ENCODE measurements at regions not wholly inside any gene's neighbourhood (a gene's known extent, or its start where the extent isn't known, plus 50 kb on each side); places are given as distances from the start of the nearest gene placed in this dataset.

DNA sequence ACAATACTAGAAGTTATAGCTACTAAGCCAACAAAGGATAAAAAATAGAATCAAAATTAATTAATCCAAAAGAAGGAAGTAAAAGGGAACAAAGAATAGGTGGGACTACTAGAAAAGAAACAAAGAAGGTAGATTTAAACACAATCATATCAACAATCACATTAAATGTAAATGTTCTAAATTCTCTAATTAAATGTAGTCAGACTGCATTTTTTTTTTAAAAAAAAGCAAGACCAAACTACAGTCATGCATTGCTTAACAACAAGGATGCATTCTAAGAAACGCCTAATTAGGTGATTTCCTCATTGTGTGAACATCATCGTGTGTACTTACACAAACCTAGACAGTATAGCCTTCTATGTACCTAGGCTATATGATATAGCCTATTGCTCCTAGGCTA is 59.7 kb upstream of the ADAM23 start:
- TF ChIP-seq YY1 (IDR thresholded peaks at IDR 0.05; ENCODE audit: insufficient read depth, insufficient read length) = no peak
- no peak for TF ChIP-seq ZNF274 (IDR thresholded peaks at IDR 0.05; ENCODE audit: low read depth, low read length)
- TF ChIP-seq SUZ12 (IDR thresholded peaks at IDR 0.05; ENCODE audit: extremely low read depth, insufficient read depth, insufficient read length) = no peak
